ENCODE measurements at regions not wholly inside any gene's neighbourhood (a gene's known extent, or its start where the extent isn't known, plus 50 kb on each side); places are given as distances from the start of the nearest gene placed in this dataset.

DNA sequence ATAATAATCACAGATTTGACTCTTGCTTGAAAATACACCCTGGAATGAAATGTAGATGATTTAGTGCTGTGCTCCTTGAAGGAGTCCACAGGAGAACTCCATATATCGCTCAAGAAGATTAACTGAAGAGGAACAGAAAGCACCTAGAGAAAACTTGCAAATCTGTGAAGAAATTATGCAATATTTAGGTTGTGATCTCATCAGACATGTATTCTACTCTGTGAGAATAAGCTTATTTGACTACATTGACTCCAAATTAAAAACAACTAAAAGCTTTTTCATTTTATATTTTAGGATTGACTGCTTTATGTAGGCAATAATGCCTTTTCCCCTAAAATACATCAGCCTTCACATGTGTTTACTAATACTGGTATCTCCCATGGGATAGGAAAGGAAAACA, 906.6 kb upstream of the LRATD1 start:
- Histone ChIP-seq H3K36me3 (replicated peaks) (no peaks in the 10 kb centered on the region), H3K27me3 (ENCODE audit: low read depth) (no peaks in the 10 kb centered on the region), H3K4me1 (no peaks in the 10 kb centered on the region), H3K4me3 (no peak overlapping the region), H3K9me3 (no peaks in the 10 kb centered on the region)
- no peak for DNase-seq (ENCODE audit: low spot score in 2 of 2)
- in situ Hi-C loops (cut with MboI; ENCODE audit: low sequenced_read_pairs) = no loop called here

GRCh38 chr2:13745330-13745729, 887.2 kb upstream of the LRATD1 start:
- no peaks in the 10 kb centered on the region for H3K4me1 ChIP-seq
- no peaks in the 10 kb centered on the region for H3K9me3 ChIP-seq
- in situ Hi-C loops (cut with MboI; ENCODE audit: low sequenced_read_pairs) = no loop called here
- no peaks in the 10 kb centered on the region for H3K36me3 ChIP-seq (replicated peaks)
- no peaks in the 10 kb centered on the region for H3K27me3 ChIP-seq (ENCODE audit: low read depth)
- H3K4me3 ChIP-seq = no peak overlapping the region
- no peak for DNase-seq (ENCODE audit: low spot score in 2 of 2)

GRCh38 chr2:13751955-13752354, 880.6 kb upstream of the LRATD1 start:
- no peak for DNase-seq (ENCODE audit: low spot score in 2 of 2)
- in situ Hi-C loops (cut with MboI; ENCODE audit: low sequenced_read_pairs) = no loop called here
- H3K9me3 ChIP-seq = no peaks in the 10 kb centered on the region
- H3K36me3 ChIP-seq (replicated peaks) = no peaks in the 10 kb centered on the region
- no peaks in the 10 kb centered on the region for H3K4me1 ChIP-seq
- no peaks in the 10 kb centered on the region for H3K27me3 ChIP-seq (ENCODE audit: low read depth)
- no peak overlapping the region for H3K4me3 ChIP-seq

- Histone ChIP-seq H3K9me3 (no peaks in the 10 kb centered on the region), H3K4me3 (no peak overlapping the region), H3K27me3 (ENCODE audit: low read depth) (no peaks in the 10 kb centered on the region), H3K36me3 (replicated peaks) (no peaks in the 10 kb centered on the region), H3K4me1 (no peaks in the 10 kb centered on the region)
- in situ Hi-C loops (cut with MboI; ENCODE audit: low sequenced_read_pairs) = no loop called here
- no peak for DNase-seq (ENCODE audit: low spot score in 2 of 2)
These were observed 874.1 kb upstream of the LRATD1 start for GRCh38 chr2:13758412-13758811.

DNA sequence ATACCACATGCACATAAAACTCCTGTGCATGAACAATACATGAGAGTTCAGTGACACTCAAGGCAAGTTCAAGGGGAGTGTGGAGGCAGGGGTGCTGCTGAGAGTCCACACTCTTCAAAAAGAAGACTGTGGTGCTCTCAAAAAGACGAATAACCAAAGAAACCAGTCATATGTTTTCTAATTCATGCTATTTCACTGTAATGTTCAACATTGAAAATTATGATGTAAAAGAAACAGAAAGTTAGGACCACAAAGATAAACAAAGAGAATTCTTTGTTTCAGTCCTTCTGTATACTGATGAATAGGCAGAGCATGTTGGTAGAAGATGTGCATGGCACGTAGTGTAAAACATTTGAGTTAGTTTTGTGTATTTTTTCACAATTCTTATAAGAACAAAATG, 864.2 kb upstream of the LRATD1 start:
- in situ Hi-C loops (cut with MboI; ENCODE audit: low sequenced_read_pairs) = no loop called here
- no peaks in the 10 kb centered on the region for H3K36me3 ChIP-seq (replicated peaks)
- no peak overlapping the region for H3K4me3 ChIP-seq
- DNase-seq (ENCODE audit: low spot score in 2 of 2) = no peak
- no peaks in the 10 kb centered on the region for H3K4me1 ChIP-seq
- no peaks in the 10 kb centered on the region for H3K9me3 ChIP-seq
- H3K27me3 ChIP-seq (ENCODE audit: low read depth) = no peaks in the 10 kb centered on the region

DNA sequence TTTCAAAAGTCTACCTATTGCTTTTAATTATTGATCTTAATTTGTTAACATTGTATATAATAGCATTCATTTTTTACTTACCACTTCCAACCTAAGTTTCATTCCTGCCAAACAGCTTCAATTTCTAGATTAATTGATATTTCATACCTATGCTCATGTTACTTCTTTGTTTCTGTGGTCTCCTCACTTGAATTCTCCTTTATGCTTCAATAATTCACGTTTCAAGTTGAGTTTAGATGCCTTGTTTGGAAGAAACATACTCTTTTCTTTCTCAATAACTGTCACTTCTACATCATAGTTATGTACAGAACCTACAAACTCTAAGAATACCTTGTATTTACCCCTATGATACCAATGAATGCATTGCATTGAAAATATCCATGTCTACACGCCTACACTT, 862.2 kb upstream of the LRATD1 start:
- in situ Hi-C loops (cut with MboI; ENCODE audit: low sequenced_read_pairs) = no loop called here
- no peak for DNase-seq (ENCODE audit: low spot score in 2 of 2)
- Histone ChIP-seq H3K9me3 (no peaks in the 10 kb centered on the region), H3K4me1 (no peaks in the 10 kb centered on the region), H3K4me3 (no peak overlapping the region), H3K27me3 (ENCODE audit: low read depth) (no peaks in the 10 kb centered on the region), H3K36me3 (replicated peaks) (no peaks in the 10 kb centered on the region)

GRCh38 chr2:13779996-13780395, 852.5 kb upstream of the LRATD1 start:
- no peak overlapping the region for H3K4me3 ChIP-seq
- H3K27me3 ChIP-seq (ENCODE audit: low read depth) = no peaks in the 10 kb centered on the region
- H3K36me3 ChIP-seq (replicated peaks) = no peaks in the 10 kb centered on the region
- no peaks in the 10 kb centered on the region for H3K4me1 ChIP-seq
- no peaks in the 10 kb centered on the region for H3K9me3 ChIP-seq
- in situ Hi-C loops (cut with MboI; ENCODE audit: low sequenced_read_pairs) = no loop called here
- no peak for DNase-seq (ENCODE audit: low spot score in 2 of 2)

- no peaks in the 10 kb centered on the region for H3K36me3 ChIP-seq (replicated peaks)
These were observed 841.4 kb upstream of the LRATD1 start for GRCh38 chr2:13791019-13791547.

GRCh38 chr2:13806539-13806938, 826.0 kb upstream of the LRATD1 start:
- DNase-seq (ENCODE audit: low spot score in 2 of 2) = no peak
- Histone ChIP-seq H3K27me3 (ENCODE audit: low read depth) (no peaks in the 10 kb centered on the region), H3K36me3 (replicated peaks) (no peaks in the 10 kb centered on the region), H3K4me3 (no peak overlapping the region), H3K9me3 (no peaks in the 10 kb centered on the region), H3K4me1 (no peaks in the 10 kb centered on the region)
- in situ Hi-C loops (cut with MboI; ENCODE audit: low sequenced_read_pairs) = no loop called here

More at GRCh38 chr2:13791019-13791547, 841.4 kb upstream of the LRATD1 start:
- Histone ChIP-seq H3K4me3 (no peak overlapping the region), H3K4me1 (no peaks in the 10 kb centered on the region), H3K9me3 (no peaks in the 10 kb centered on the region), H3K27me3 (ENCODE audit: low read depth) (no peaks in the 10 kb centered on the region)
- no peak for DNase-seq (ENCODE audit: low spot score in 2 of 2)
- in situ Hi-C loops (cut with MboI; ENCODE audit: low sequenced_read_pairs) = no loop called here

GRCh38 chr2:13813236-13813635, 819.3 kb upstream of the LRATD1 start:
- Histone ChIP-seq H3K4me1 (no peaks in the 10 kb centered on the region), H3K9me3 (no peaks in the 10 kb centered on the region), H3K27me3 (ENCODE audit: low read depth) (no peaks in the 10 kb centered on the region), H3K36me3 (replicated peaks) (no peaks in the 10 kb centered on the region), H3K4me3 (no peak overlapping the region)
- no peak for DNase-seq (ENCODE audit: low spot score in 2 of 2)
- in situ Hi-C loops (cut with MboI; ENCODE audit: low sequenced_read_pairs) = no loop called here

DNA sequence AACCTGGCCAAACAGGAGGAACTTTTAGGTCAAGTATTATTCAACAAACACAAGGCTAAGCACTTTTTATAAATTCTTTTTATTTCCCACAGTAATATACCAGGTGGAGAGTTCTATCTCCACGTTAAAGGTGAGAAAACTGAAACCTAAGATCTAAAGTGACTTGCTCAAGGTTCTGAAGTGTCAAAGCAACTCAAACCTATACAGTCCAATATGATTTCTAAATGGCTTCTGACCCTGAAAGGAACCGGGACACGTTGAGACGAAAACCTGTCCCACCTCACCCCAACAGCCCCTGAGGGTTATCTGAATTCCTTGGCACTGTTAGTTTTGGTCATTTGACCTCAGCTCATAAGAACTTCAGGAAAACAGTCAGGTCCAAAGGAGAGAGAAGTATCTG, 814.5 kb upstream of the LRATD1 start:
- Histone ChIP-seq H3K4me1 (no peaks in the 10 kb centered on the region), H3K27me3 (ENCODE audit: low read depth) (no peaks in the 10 kb centered on the region), H3K36me3 (replicated peaks) (no peaks in the 10 kb centered on the region), H3K9me3 (no peaks in the 10 kb centered on the region), H3K4me3 (no peak overlapping the region)
- DNase-seq (ENCODE audit: low spot score in 2 of 2) = no peak
- in situ Hi-C loops (cut with MboI; ENCODE audit: low sequenced_read_pairs) = no loop called here

- Histone ChIP-seq H3K9me3 (no peaks in the 10 kb centered on the region), H3K36me3 (replicated peaks) (no peaks in the 10 kb centered on the region), H3K4me3 (no peak overlapping the region), H3K27me3 (ENCODE audit: low read depth) (no peaks in the 10 kb centered on the region), H3K4me1 (no peaks in the 10 kb centered on the region)
- DNase-seq (ENCODE audit: low spot score in 2 of 2) = no peak
- in situ Hi-C loops (cut with MboI; ENCODE audit: low sequenced_read_pairs) = no loop called here
These were observed 812.6 kb upstream of the LRATD1 start for GRCh38 chr2:13819896-13820295.

DNA sequence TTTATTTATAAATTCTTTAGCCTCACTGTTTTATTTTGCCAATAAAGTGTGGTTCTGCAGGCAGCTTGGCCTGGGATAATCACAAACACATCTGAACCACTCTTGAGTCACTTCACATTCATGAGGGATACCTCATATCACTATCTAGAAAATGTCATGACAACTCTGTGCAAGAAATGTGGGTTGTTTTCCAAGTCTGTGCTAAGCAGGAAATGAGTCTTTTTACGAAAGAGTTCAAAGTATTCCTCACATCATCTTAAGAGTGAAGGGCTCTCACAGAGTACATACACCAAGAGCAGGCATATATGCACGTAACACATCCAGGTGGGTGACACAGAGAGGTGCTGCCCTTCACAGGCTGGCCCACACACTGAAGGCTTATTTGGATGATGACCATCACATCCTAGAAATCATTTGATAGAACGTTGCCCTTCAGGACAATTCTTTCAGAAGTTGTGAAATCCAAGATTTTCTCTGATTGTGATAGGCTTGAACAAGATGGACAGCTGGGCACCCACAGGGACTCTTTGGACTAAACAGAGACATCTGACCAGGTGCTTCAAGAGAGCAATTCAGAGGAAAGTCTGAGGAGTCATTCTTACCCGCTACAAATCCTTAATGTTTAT, 811.1 kb upstream of the LRATD1 start:
- no peak for DNase-seq (ENCODE audit: low spot score in 2 of 2)
- in situ Hi-C loops (cut with MboI; ENCODE audit: low sequenced_read_pairs) = no loop called here
- no peaks in the 10 kb centered on the region for H3K36me3 ChIP-seq (replicated peaks)
- H3K9me3 ChIP-seq = no peaks in the 10 kb centered on the region
- no peak overlapping the region for H3K4me3 ChIP-seq
- H3K27me3 ChIP-seq (ENCODE audit: low read depth) = no peaks in the 10 kb centered on the region
- no peaks in the 10 kb centered on the region for H3K4me1 ChIP-seq

GRCh38 chr2:13822365-13822764, 810.2 kb upstream of the LRATD1 start:
- in situ Hi-C loops (cut with MboI; ENCODE audit: low sequenced_read_pairs) = no loop called here
- H3K9me3 ChIP-seq = no peaks in the 10 kb centered on the region
- no peaks in the 10 kb centered on the region for H3K36me3 ChIP-seq (replicated peaks)
- H3K27me3 ChIP-seq (ENCODE audit: low read depth) = no peaks in the 10 kb centered on the region
- peak in 1 of 2 experiments; percentile 12 for DNase-seq (ENCODE audit: low spot score in 2 of 2)
- H3K4me1 ChIP-seq = no peaks in the 10 kb centered on the region
- no peak overlapping the region for H3K4me3 ChIP-seq

DNA sequence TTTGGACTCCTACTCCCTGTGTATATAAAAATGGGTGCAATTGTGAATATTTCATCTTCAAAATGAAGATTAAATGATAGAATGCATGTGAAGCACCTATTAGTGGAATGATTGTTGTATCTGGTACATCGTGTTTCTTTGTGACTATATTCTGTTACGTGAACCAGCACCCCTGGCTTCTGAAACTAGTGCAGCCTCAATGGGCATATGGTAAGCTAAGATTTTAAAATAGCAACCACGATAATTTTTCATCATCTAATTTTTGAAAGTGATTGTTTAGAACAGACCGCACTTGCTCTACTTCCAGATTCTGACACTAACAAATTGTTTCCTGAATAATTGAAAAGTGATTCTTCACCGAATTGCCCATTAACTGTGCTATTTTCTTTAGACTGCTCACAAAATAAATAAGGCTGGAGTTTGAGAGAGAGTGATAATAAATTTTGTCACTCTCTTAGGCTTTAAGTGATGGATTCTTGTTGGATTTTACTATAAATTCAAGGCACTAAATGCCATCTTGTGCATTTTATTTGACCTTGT, 806.1 kb upstream of the LRATD1 start:
- Histone ChIP-seq H3K4me1 (no peaks in the 10 kb centered on the region), H3K27me3 (ENCODE audit: low read depth) (no peaks in the 10 kb centered on the region), H3K9me3 (no peaks in the 10 kb centered on the region), H3K36me3 (replicated peaks) (no peaks in the 10 kb centered on the region), H3K4me3 (no peak overlapping the region)
- in situ Hi-C loops (cut with MboI; ENCODE audit: low sequenced_read_pairs) = no loop called here
- DNase-seq (ENCODE audit: low spot score in 2 of 2) = no peak

All from HAP-1 (cell line).